ENCODE measurements at regions not wholly inside any gene's neighbourhood (a gene's known extent, or its start where the extent isn't known, plus 50 kb on each side); places are given as distances from the start of the nearest gene placed in this dataset.

GRCh38 chr22:11627798-11628650 lies 3900.0 kb upstream of the OR11H1 start (continued):
- TF ChIP-seq CHD7 (IDR thresholded peaks at IDR 0.05; ENCODE audit: insufficient replicate concordance, low read length) = no peak
- TF ChIP-seq PHF8 (conservative IDR thresholded peaks at IDR 0.05; ENCODE audit: low read depth, low read length) = no peak
- TF ChIP-seq CHD2 (IDR thresholded peaks at IDR 0.05; ENCODE audit: low read length) = no peak
- TF ChIP-seq MAX (IDR thresholded peaks at IDR 0.05) = no peak
- TF ChIP-seq RFX5 (IDR thresholded peaks at IDR 0.05; ENCODE audit: borderline replicate concordance, low read depth, low read length) = no peak
- no peak for TF ChIP-seq TBP (IDR thresholded peaks at IDR 0.05; ENCODE audit: low read depth, low read length)
- no peak for TF ChIP-seq RNF2 (IDR thresholded peaks at IDR 0.05; ENCODE audit: borderline replicate concordance, low read depth, low read length, missing control alignments, poor library complexity, severe bottlenecking)
- no peak for TF ChIP-seq CBX5 (IDR thresholded peaks at IDR 0.05; ENCODE audit: low read depth, low read length)
- TF ChIP-seq MAFK (IDR thresholded peaks at IDR 0.05; ENCODE audit: low read depth, low read length) = no peak
- no peak for TF ChIP-seq BRCA1 (IDR thresholded peaks at IDR 0.05; ENCODE audit: low read depth, low read length)

Data from H1 (cell line).